HG02763 (cell line): ENCODE measurements at regions not wholly inside any gene's neighbourhood (a gene's known extent, or its start where the extent isn't known, plus 50 kb on each side); places are given as distances from the start of the nearest gene placed in this dataset.

Source experiments
- ATAC-seq: cut with Tn5 transposase; IDR thresholded peaks from one replicate; pipeline ENCODE4 v1.9.1; 2021; ENCODE audit warnings: mild to moderate bottlenecking, moderate library complexity; ENCODE audit not compliant: unreplicated experiment

GRCh38 chr16:31700530-31701388 is 172.8 kb upstream of the ZNF267 start:
- ATAC-seq: peak; percentile 49

- no peak for ATAC-seq
Measured at GRCh38 chr16:31701734-31702133, 171.9 kb upstream of the ZNF267 start.

GRCh38 chr16:31702796-31703195 is 170.8 kb upstream of the ZNF267 start:
- ATAC-seq: no peak

DNA sequence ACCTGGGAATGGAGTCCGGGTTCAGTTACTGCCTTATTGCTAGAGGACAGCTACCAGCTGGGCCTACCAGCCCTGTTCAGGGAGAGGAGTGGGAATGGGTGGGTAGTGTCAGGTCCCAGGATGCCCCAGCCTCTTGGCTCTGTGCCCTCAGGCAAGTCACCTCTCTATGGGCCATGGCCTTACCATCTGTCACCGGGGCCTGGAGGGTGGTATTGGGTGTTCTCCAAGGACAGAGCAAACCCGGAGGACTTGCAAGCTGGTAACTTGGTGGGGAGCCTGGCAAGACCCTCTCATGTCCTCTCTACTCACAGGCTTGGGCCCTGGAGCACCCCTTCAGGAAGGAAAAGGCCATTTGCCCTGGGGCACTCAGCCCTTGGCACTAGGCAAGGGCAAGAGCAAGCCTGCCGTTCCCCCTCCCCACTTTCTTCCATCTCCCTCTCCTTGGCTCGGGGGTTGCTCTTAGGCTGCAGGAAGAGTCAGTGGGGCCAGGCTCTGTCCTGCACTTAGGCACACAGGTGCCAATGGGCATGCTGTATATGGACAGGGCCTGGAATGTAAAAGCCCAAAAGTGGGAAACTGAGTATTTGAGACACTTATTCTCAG is 170.0 kb upstream of the ZNF267 start:
- ATAC-seq: no peak

DNA sequence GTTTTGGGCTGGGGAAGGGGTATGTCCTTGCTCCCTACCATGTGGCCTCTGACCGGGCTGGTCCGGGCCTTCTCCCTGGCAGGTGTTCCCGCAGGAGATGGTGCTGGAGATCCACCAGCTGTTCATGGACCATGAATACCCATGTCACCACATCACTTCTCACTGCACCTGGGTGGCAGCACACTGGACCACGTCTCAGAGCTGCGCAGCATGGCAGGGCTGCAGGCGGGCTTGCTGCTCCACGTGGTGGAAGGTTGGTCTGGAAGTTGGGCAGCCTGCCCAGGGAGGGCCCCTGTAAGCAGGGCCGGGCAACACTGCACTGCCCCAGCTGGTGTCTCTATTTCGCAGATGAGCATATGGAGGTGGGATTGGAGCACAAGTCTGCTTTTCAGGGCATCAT is 169.5 kb upstream of the ZNF267 start:
- no peak for ATAC-seq

- ATAC-seq: no peak
Measured at GRCh38 chr16:31705371-31705770, 168.2 kb upstream of the ZNF267 start.

DNA sequence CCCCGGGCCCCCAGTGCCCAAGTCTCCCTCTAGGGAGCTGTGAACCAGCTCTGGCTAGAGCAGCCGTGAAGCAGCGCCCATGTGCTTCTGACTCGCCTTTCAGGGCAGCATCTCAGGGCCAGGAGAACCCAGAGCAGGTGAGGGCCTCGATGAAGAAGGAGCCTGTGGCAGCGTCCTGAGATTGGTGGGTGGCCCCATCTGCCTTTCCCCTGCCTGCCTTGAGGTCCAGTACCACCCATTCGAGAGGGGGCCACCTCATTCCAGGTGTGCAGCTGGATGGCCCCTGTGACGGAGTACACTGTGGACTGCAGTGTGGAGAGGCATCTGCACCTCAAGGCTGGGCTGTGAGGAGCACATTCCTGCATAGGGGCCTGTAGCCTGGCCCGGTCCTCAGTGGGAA is 167.3 kb upstream of the ZNF267 start:
- no peak for ATAC-seq

- ATAC-seq: no peak
Measured at GRCh38 chr16:31706925-31707324, 166.7 kb upstream of the ZNF267 start.

- ATAC-seq: no peak
Measured at GRCh38 chr16:31707743-31708335, 165.8 kb upstream of the ZNF267 start.

- ATAC-seq: no peak
Measured at GRCh38 chr16:31708348-31708747, 165.3 kb upstream of the ZNF267 start.

- ATAC-seq: no peak
Measured at GRCh38 chr16:31709181-31709580, 164.4 kb upstream of the ZNF267 start.

- ATAC-seq: no peak
Measured at GRCh38 chr16:31710134-31710533, 163.5 kb upstream of the ZNF267 start.

DNA sequence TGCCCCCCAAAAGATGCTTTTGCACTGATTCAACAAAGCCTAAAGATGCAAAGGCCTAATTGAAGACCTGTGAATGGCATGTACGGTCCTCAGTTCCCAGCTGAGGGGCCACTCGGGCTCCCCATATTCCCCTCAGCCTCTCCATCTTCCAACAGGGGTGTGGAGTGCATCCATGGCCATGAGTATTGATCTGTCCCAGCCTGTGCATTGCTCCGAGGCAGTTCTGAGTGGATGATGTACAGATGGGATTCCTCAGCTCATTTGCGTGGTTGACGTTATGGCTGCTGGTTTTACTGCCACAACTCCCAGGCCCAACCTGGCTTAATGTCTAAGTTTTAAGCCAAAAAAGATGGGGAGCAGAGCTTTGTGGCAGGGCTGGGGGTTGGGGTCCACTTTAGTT is 162.7 kb upstream of the ZNF267 start:
- ATAC-seq: no peak

GRCh38 chr16:31711344-31711845 is 162.2 kb upstream of the ZNF267 start:
- no peak for ATAC-seq

DNA sequence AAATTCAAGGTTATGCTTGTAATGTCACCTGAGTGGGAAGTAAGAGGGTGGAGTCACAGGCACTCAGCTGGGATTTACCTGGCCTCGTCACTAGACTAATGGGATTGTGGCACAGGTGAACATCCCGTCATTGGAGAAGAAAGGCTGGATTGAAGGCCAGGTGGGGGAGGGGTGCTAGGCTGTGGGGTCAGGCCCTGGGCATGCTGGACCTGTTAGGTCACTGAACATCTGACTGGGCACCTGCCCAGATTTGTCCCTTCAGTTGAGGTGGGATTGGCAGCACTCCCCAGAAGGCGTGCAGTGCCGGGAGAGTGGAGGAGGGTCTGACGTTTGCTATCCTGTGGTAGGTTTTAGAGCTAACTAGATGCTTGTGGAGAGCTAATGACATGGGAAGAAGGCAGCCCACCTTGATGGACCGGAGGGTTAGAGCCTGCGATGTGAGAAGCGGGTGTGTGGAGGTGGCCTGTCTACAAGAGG is 161.5 kb upstream of the ZNF267 start:
- no peak for ATAC-seq

- ATAC-seq: peak; percentile 91
Measured at GRCh38 chr16:31713071-31713944, 160.3 kb upstream of the ZNF267 start.

DNA sequence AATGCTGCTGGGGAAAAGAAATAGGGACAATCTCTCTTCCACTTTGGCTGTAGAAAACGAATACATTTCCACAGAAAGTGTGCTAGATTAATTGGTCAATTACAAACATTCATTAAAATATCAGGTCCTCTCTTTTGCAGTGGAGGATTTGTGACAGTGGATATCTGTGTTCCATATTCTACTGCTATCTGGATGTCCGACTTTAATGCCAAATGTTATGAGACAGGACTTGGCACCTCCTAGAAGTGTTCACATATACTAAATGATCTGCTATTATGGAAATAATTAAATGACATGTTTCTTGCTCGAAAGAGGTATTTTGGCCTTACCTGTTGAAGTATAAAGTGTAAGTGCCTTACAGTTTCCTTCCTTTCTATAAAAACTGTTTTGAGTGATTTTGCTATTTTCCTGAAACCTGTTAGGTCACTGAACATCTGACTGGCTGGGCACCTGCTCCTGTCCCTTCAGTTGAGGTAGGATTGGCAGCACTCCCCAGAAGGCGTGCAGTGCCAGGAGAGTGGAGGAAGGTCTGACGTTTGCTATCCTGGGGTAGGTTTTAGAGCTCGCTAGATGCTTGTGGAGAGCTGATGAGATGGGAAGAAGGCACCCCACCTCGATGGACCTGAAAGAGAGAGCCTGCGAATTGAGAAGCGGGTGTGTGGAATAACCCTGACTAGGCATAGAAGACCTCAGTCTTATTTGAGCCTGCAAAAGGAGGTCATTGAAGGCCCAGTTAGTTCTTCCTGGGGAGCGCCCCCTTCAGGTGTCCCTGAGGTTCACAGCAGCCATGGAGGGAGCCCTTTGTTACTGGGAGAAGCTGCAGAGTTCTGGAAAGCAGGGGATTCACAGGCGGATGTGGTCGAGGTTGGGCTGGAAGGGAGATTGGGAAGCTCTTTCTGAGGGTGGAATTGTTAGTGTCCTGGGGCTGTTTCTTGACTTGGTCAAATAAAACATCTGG is 159.4 kb upstream of the ZNF267 start:
- no peak for ATAC-seq

GRCh38 chr16:31714903-31715504 is 158.6 kb upstream of the ZNF267 start:
- ATAC-seq: no peak

- ATAC-seq: no peak
Measured at GRCh38 chr16:31715915-31716314, 157.7 kb upstream of the ZNF267 start.
